ENCODE measurements at regions not wholly inside any gene's neighbourhood (a gene's known extent, or its start where the extent isn't known, plus 50 kb on each side); places are given as distances from the start of the nearest gene placed in this dataset.

- TF ChIP-seq, protein P1, sequence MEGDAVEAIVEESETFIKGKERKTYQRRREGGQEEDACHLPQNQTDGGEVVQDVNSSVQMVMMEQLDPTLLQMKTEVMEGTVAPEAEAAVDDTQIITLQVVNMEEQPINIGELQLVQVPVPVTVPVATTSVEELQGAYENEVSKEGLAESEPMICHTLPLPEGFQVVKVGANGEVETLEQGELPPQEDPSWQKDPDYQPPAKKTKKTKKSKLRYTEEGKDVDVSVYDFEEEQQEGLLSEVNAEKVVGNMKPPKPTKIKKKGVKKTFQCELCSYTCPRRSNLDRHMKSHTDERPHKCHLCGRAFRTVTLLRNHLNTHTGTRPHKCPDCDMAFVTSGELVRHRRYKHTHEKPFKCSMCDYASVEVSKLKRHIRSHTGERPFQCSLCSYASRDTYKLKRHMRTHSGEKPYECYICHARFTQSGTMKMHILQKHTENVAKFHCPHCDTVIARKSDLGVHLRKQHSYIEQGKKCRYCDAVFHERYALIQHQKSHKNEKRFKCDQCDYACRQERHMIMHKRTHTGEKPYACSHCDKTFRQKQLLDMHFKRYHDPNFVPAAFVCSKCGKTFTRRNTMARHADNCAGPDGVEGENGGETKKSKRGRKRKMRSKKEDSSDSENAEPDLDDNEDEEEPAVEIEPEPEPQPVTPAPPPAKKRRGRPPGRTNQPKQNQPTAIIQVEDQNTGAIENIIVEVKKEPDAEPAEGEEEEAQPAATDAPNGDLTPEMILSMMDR (conservative IDR thresholded peaks at IDR 0.05; ENCODE audit: low read depth, low read length) = no peak
- H3K4me3 ChIP-seq (ENCODE audit: low read depth, low read length) = no peak overlapping the region
- DNase-seq (ENCODE audit: low read depth) = peak; percentile 0
These were observed 1639.5 kb downstream of the SI start for GRCh38 chr3:163438760-163439159.

- H3K4me3 ChIP-seq (ENCODE audit: low read depth, low read length) = no peak overlapping the region
- TF ChIP-seq, protein P1 (conservative IDR thresholded peaks at IDR 0.05; ENCODE audit: low read depth, low read length) = no peak
- DNase-seq (ENCODE audit: low read depth) = no peak
These were observed 1655.6 kb downstream of the SI start for GRCh38 chr3:163422671-163423070.

DNA sequence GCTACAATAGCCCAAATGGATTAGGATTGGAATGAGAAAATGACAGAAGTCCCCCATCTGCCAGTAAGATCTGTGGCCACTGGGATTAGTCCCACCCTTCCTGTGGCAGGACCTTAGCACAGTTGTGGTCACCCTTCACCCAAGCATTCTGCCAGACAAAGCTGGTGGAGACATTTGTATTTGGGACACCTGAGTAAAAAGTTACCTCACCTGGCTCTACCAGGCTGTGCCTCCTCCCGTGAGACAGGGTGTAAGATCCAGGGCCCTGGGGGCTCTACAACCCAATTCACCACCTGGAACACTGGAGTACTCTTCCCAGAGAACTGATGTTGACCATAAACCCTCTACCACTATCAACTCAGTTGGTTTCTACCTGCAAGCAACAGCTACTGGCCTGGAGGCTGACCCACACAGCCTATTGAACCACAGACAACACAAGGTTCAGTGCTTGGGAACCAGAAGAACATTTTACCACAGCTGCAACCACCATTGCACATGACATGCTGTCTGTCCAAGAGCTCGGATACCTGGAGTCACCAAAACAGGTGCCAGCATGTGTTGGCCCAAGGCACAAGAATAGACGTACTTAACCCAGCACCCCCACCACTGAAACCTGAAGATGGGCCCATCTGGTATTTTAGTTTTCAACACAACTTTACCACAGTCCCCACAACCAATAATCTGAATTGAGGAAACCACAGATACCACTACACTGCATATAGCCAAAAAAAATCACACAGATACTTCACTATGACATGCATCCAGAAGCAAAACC, 1686.7 kb downstream of the SI start:
- TF ChIP-seq, protein P1 (conservative IDR thresholded peaks at IDR 0.05; ENCODE audit: low read depth, low read length) = no peak
- DNase-seq (ENCODE audit: low read depth) = no peak
- no peak overlapping the region for H3K4me3 ChIP-seq (ENCODE audit: low read depth, low read length)

DNA sequence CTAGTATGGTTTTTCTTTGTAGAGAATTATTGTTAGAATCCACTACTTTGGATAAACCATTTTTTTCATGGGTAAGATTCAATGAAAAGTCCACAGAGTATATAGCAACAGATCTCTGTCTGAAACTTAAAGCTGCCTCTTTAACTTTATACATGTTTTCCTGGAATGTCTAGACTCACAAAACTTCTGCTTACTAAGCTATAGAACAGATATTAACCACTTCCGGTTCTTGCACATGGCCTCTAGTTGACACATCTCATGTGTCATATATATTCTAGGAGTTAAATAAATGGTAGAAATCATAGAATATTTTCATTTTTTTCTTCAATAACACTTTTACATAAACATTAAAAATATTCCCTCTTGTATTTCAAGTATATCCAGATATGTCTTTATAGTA, 1693.9 kb downstream of the SI start:
- no peak overlapping the region for H3K4me3 ChIP-seq (ENCODE audit: low read depth, low read length)
- no peak for DNase-seq (ENCODE audit: low read depth)
- TF ChIP-seq, protein P1 (conservative IDR thresholded peaks at IDR 0.05; ENCODE audit: low read depth, low read length) = no peak

GRCh38 chr3:163382183-163382582, 1696.1 kb downstream of the SI start:
- no peak overlapping the region for H3K4me3 ChIP-seq (ENCODE audit: low read depth, low read length)
- no peak for DNase-seq (ENCODE audit: low read depth)
- TF ChIP-seq, protein P1 (conservative IDR thresholded peaks at IDR 0.05; ENCODE audit: low read depth, low read length) = no peak

DNA sequence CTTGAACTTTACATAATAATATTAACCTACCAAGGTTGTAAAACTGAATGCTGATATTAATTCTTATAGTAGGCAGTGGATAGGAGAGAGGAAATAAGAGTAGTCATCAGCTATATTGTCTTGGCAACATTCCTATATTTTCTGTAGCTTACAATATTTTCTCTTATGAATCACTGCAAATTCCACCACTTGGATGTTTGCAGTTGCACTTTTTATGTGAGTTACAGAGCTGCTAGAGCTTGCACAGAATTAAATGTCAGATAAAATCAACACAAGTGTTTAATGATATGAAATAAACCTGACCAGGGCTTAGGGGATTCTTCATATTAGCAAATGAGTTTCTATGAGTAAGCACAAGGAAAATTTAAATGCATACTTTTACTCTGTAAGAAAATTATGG, 1710.1 kb downstream of the SI start:
- H3K4me3 ChIP-seq (ENCODE audit: low read depth, low read length) = no peak overlapping the region
- peak; percentile 31 for DNase-seq (ENCODE audit: low read depth)
- TF ChIP-seq, protein P1 (conservative IDR thresholded peaks at IDR 0.05; ENCODE audit: low read depth, low read length) = no peak

DNA sequence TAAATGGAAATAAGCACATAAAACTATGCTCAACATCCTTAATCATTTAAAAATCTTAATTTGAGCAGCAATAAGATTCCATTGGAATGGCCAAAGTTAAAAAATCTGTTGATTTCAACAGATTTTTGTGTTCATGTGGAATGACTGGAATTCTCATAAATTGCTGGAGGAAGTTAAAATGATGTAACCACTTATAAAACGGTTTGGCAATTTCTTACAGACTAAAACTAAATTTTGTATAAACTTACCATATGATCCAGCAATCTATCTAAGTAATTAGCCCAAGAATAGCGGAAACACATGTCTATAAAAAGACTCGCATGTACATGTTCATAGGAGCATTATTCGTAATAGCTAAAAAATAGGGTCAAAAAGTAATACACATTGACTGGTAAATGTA, 1713.6 kb downstream of the SI start:
- TF ChIP-seq, protein P1 (conservative IDR thresholded peaks at IDR 0.05; ENCODE audit: low read depth, low read length) = no peak
- no peak for DNase-seq (ENCODE audit: low read depth)
- H3K4me3 ChIP-seq (ENCODE audit: low read depth, low read length) = no peak overlapping the region
